Lung microvascular endothelial cell (primary cell): ENCODE measurements at regions not wholly inside any gene's neighbourhood (a gene's known extent, or its start where the extent isn't known, plus 50 kb on each side); places are given as distances from the start of the nearest gene placed in this dataset.
A peak's percentile ranks its signal among the peaks of the same experiment; 100 is the strongest.
"Not testable (repeated sequence)": the region's sequence is repeated elsewhere in the genome, so short reads cannot be mapped to it uniquely, and the experiment has no call there.

Experiments
- DNase-seq, 2 donors: peaks; one replicate each; pipeline versions ENCODE4 v3.0.0 to v3.0.0-alpha.2; 2010; ENCODE audit warnings: low read depth in 2 of 2

- not testable (repeated sequence) for DNase-seq
Measured at GRCh38 chr22:11795979-11796378, 3732.0 kb upstream of the OR11H1 start.

GRCh38 chr22:11815481-11815880, 3712.5 kb upstream of the OR11H1 start:
- DNase-seq, result not testable (repeated sequence)

DNA sequence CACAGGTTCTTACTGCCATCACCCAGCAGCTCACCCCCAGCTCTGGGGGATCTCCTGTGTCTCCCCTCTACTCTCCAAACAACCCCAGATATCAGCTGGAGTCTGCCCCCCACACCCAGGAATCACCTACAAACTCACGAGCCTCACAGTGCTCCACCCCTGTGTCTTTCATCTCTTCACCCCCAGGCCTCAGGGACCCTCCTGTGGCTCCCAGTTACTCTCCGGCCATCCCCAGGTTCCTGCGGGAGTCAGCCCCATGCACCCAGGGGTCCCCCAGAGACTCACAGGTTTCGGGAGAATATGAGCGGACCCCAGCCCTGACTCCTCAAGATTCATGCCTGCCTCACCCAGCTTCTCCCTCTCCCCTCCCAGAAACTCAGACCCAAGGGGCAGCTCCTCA, 3709.1 kb upstream of the OR11H1 start:
- DNase-seq, result not testable (repeated sequence)

GRCh38 chr22:11822326-11822725, 3705.7 kb upstream of the OR11H1 start:
- DNase-seq, result not testable (repeated sequence)

DNA sequence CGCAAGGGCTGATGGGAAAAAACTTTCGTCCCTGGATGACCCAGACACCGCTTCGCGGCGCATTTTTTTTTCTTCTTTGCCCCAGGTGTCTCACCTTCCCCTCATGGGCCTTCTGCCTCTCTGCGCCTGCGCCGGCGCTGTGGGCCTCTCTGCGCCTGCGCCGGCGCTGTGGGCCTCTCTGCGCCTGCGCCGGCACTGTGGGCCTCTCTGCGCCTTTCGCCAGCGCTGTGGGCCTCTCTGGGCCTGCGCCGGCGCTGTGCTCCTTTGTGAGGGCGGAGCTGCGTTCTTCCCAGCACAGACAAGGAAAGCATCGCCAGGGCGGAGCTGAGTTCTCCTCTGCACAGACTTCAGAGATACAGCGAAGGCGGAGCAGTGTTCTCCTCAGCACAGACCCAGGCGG, 3703.0 kb upstream of the OR11H1 start:
- not testable (repeated sequence) for DNase-seq

- not testable (repeated sequence) for DNase-seq
Measured at GRCh38 chr22:11826000-11826399, 3702.0 kb upstream of the OR11H1 start.

DNA sequence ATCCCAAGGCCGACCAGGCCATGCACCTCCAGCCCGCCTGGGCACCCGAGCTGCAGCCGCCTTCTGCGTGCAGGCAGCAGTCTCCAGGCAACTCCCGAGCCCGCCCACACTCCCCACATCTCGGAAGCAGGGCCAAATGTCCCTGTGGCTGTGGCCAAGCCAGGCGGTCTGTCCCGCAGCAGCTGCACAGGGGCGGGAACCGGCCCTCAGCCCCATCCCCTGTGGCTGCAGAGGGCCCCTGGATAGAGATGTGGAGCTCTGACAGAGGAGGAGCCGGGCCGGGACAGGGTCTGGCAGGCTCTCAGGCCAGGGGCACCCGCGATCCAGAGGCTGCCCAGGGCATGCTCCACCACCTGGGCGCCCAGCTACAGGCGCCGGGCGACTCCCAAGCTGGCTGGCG, 3698.6 kb upstream of the OR11H1 start:
- peak; percentile 0 to 1 for DNase-seq
